HG03342 (cell line): ENCODE measurements at regions not wholly inside any gene's neighbourhood (a gene's known extent, or its start where the extent isn't known, plus 50 kb on each side); places are given as distances from the start of the nearest gene placed in this dataset.

Source experiments
- ATAC-seq: cut with Tn5 transposase; IDR thresholded peaks from one replicate; pipeline ENCODE4 v1.9.1; 2021; ENCODE audit warnings: mild to moderate bottlenecking, moderate library complexity; ENCODE audit not compliant: unreplicated experiment

DNA sequence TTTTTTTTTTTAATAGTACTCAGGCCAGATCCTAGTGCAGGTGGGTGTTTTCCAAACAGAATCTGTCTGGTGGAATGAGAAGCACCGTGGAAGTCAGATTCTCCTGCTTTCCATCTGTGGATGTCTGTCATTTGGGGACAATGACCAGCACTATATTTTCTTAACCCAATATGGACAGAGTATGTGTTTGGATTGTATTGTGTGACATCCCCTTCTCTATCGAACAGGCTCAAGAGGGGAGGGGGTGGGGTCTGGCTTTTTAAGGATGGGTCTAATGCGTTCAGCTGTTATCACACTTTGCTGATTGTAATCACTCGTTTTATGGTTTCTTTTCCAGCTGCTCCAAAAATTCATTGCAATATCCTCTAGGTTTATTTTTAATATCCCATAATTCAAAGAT is 197.5 kb upstream of the CEP162 start:
- ATAC-seq, result no peak

- peak; percentile 87 for ATAC-seq
Measured at GRCh38 chr6:84422380-84422968, 195.0 kb upstream of the CEP162 start.

GRCh38 chr6:84421031-84421430 is 193.6 kb upstream of the CEP162 start:
- ATAC-seq, result no peak

DNA sequence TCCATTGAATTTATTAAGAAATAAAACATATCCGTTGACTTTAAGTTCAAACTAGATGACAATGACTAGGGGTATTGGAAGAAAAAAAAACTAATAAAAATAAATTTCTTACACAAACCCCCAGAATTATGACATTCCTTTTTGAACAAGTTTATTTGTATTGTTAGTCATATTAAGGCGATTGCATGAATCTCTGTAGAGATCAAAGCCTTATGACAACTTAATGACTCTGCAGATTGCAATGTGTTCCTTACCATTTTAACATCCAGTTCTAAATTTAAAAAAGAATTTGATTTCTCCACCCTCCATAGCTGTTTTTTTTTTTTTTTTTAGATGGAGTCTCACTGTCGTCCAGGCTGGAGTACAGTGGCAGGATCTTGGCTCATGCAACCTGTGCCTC is 189.8 kb upstream of the CEP162 start:
- no peak for ATAC-seq

GRCh38 chr6:84416043-84416657 is 188.7 kb upstream of the CEP162 start:
- ATAC-seq, result no peak

DNA sequence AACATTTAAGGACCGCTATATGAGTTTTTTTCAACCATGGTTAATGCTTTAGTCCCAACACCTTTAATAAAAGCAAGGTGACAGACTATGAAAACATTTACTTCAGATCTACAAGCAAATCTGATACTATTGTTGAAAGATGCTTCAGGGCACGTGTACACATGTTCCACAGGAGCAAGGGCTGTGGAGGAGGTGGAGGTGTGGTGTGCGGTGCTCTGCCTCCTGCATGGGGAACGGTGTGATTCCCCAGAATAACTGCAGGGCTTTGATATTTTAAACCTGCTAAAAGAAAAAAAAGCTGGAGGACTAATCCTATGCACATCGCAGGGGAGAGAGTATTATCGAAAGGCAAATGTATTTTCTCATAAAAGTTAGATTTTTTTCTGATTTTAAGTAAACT is 188.1 kb upstream of the CEP162 start:
- ATAC-seq, result no peak

GRCh38 chr6:84415068-84415467 is 187.6 kb upstream of the CEP162 start:
- ATAC-seq, result no peak

DNA sequence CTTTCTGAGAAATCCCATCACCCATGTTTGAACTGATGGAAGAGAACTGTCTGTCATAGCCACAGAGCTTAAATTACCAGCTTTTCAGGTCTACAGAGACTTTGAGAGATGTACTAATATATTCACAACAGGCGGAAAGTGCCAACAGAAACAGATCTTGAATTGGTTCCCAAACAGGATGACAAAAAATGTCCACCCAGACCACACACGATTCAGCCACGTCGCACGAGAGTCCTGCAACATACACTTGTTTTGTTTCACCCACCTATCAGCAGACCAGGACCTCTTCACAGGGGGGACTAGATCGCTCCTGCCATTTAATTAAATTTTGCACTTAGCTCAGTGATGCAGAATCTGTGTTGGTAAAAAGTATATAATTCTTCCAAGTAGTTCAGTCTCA is 187.1 kb upstream of the CEP162 start:
- no peak for ATAC-seq

DNA sequence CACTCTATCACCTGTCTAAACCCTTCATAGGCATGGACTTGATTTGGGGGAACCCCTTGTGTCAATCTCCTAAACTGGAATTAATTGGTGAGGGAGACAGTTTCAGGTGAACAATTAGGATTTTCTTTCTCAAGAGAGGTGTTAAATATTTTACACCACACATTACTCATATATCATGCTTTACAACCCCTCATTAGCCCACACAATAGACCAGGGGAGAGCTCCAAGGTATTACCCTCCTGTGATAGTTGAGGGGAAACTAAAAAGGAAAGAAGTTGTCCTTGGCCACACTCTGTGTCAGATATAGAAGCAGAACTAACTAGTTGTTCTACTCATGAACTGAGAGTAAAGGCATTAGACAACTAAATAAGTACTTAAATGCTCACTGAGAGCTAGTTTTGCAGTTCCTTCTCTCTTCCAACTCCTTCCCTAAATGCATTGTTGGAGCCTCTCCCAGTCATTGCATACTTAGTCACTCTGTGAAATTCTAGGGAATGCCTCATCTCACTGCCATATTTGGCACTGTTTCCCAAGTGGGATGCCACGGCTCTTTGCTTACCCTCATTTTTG is 183.7 kb upstream of the CEP162 start:
- ATAC-seq, result no peak

DNA sequence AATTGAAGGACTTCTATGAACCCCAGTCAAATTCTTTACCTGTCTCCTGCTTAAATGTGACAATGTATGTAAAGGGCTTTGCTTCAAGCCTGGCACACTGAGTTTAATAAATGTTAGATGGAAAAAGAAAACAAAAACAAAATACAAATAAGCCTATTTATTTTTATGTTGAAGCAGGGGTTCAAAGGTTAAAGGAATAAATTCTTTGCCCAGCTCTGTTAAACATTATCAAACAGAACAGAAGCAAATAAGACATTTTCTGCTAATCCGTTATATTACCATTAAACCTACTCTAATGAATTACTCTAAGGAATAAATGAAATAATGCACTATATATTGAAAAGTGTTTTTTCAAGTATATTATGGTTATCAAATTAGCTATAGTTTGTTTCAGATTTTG is 182.5 kb upstream of the CEP162 start:
- ATAC-seq, result no peak

DNA sequence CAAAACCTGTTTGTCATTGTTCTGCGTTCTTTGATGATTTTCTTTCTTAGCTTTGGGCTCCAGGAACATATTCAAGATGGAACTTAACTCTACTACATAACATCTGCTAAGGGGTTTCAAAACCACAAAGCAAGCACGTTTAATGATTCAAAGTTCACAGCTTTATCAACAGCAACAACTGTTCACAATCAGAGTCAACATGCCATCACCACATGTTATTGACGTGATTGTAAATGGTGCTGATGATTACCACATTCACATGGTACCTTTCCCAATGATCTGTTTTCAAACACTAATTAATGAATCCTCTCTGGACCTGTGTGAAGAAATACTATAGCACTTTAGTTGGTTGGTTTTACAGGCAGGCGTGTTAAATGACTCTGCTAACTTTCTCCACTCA is 180.6 kb upstream of the CEP162 start:
- ATAC-seq, result no peak

DNA sequence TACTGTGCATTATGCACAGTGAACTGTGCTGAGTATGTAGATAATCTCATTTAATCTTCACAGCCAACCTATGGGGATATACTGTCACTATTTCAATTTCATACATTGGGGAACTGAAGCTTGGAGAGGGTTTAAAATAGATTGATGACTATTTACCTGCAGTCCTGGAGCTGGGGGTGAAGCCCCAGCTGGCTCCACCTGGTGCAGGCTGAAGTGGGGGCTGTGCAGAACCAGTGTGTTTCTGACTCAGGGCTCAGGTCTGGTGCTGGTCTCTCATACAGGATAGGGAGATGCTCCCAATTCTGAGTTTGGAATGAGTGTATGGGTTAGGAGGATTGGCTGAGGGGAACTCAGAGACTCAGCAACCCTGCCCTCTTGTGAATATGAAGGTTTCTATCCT is 176.1 kb upstream of the CEP162 start:
- ATAC-seq, result no peak

DNA sequence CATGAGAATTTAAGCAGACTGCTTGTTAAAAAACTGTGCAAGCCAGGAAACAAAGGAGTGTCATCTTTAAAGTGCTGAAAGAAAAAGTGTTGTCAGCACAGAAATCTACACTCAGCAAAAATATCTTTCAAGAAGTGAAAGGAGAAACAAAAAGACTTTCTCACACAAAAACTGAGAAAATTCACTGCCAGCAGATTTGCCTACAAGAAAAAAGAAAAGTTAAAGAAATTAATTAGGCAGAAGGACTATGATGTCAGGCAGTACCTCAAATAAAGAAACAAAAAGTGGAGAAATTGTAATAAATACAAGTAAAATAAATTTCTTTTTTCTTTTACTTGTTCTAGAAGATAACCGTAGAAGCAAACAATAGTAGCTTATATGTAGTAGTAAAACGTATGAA is 171.6 kb upstream of the CEP162 start:
- no peak for ATAC-seq

DNA sequence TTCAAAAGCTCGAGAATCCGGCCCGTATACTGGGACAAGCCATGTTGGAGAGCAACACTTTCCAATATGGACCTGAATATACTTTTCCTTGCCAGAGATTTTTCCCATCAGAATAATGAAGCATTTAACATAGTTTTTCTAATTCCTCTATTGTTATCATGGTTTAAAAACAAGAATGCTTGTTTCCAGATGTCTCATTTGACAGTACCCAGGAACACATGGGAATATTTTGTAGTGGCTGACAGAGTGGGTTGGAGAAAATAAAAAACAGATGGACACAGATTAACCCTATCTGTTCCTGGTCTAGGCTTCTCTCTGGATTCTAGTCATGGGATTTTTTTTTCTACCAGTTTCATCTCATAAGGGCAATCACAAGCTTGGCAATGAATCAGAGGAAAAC is 164.8 kb upstream of the CEP162 start:
- ATAC-seq, result no peak

DNA sequence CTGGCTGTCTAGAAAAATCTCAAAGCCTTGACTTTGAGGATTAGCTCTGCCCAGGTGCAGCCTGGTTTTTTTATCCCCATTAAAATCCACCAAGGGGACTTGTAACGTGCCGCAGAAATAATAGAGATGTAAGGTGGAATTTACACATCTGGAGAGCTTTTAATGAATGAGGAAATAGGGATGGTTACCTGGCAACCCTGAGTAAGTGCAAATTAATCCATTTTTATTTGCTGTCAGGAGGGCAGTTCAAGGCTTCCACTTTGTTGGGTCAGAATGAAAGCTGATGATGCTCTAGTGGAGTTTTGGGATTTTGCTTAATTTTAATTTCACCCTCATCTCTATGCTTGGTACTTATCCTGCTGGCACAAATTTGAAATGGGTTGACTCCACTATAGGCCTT is 163.4 kb upstream of the CEP162 start:
- ATAC-seq, result no peak

- no peak for ATAC-seq
Measured at GRCh38 chr6:84390334-84390733, 162.9 kb upstream of the CEP162 start.

GRCh38 chr6:84379142-84379541 is 151.7 kb upstream of the CEP162 start:
- no peak for ATAC-seq

GRCh38 chr6:84372290-84372689 is 144.8 kb upstream of the CEP162 start:
- ATAC-seq, result no peak

- no peak for ATAC-seq
Measured at GRCh38 chr6:84371681-84372080, 144.2 kb upstream of the CEP162 start.

DNA sequence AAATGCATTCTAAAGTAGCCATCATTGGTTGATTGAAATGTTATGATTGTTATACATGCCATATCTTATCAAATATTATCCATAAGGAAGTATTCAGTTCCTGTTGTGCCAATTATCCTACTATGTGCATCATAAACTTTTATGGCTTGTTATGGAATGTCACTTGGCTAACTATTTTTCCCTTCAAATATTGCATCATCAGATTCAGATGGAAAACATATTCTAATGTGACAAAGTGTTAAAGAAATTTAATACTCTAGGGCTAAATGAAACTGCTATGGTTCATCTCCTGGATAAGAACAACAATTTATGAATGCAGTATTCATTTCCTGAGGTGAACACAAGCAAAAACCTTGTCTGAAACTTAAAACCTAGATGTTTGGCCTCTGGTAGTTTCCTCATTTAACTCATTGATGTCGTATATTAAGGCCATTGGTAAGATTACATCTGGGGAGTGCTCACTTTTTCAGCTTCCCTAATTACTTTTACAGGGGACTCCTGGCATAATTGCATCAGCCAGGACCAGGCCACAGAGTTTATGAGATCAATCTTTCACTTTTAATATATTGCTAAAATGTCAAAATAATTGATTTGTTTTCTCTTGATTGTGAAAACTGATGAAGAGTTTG is 134.9 kb upstream of the CEP162 start:
- ATAC-seq, result no peak

DNA sequence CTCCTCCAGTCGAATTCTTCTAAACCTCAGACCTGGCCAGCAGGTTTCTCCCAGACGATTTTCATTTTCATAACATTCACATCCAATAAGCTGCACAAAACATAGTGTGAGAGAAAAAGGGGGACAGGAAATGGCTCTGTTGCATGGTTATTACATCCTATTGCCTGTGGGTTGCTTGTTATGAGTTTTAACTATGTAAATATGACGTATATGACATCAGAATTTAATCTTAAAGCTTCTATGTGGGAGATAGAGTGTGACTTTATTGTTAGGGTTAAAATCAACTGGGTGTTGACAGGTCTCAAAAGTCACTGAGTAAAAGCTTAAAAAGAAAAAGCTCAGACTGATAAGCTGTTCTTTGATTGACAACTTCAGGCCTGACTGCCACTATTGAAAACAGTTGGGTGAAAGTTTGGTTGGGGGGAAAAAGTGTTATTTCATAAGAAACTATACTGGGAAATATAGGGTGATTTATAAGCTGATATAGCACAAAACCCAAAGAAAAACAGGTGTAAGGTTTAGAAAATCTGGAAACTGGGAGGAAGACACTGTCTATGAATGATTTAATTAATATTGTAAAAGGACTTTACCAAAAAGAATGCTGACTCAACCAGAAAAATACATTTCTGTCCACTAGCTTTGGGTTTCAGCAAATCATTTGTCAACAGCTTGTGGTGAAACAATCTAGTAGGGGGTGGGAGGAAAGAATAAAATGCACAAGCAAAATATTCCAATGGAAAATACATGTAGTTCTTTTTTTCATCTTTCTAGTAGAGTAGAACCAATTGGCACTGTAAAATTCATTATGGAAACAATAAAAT is 134.1 kb upstream of the CEP162 start:
- ATAC-seq, result no peak

DNA sequence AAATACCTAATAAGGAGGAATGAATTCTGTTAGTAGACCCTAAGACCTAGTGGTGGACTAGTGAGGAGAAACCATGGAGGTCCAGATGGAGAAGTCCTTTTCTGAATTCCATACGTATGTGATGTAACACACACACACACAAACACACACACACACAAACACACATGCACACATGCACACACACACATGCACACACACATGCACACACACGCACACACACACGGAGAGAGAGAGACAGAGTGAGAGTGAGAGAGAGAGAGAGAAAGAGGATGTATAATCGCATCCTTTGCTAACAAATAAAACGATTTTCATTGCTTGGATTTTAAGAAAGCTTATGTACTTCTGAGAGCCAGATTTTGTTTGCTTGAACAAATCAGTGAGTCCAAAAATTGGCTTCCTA is 132.6 kb upstream of the CEP162 start:
- ATAC-seq, result no peak
